HG03469 (cell line): ENCODE measurements at regions not wholly inside any gene's neighbourhood (a gene's known extent, or its start where the extent isn't known, plus 50 kb on each side); places are given as distances from the start of the nearest gene placed in this dataset.
"Not testable (repeated sequence)": the region's sequence is repeated elsewhere in the genome, so short reads cannot be mapped to it uniquely, and the experiment has no call there.

Source experiments
- ATAC-seq: cut with Tn5 transposase; IDR thresholded peaks from one replicate; pipeline ENCODE4 v1.9.1; 2021; ENCODE audit warnings: mild to moderate bottlenecking, moderate library complexity, moderate number of reproducible peaks; ENCODE audit not compliant: unreplicated experiment

- ATAC-seq, result no peak
These were observed 280.8 kb upstream of the GRIA1 start for GRCh38 chr5:153209687-153210086.

- ATAC-seq, result no peak
These were observed 279.4 kb upstream of the GRIA1 start for GRCh38 chr5:153211076-153211475.

- ATAC-seq, result no peak
These were observed 278.0 kb upstream of the GRIA1 start for GRCh38 chr5:153212471-153212870.

GRCh38 chr5:153222936-153223335 is 267.5 kb upstream of the GRIA1 start:
- ATAC-seq, result no peak

- ATAC-seq, result no peak
These were observed 267.1 kb upstream of the GRIA1 start for GRCh38 chr5:153223376-153223775.

- ATAC-seq, result no peak
These were observed 265.8 kb upstream of the GRIA1 start for GRCh38 chr5:153224651-153225050.

- ATAC-seq, result no peak
These were observed 256.5 kb upstream of the GRIA1 start for GRCh38 chr5:153233933-153234332.

- ATAC-seq, result no peak
These were observed 254.2 kb upstream of the GRIA1 start for GRCh38 chr5:153236319-153236718.

GRCh38 chr5:153237671-153238332 is 252.7 kb upstream of the GRIA1 start:
- peak; percentile 55 for ATAC-seq

- no peak for ATAC-seq
These were observed 233.1 kb upstream of the GRIA1 start for GRCh38 chr5:153257381-153257780.

- ATAC-seq, result no peak
These were observed 232.0 kb upstream of the GRIA1 start for GRCh38 chr5:153258469-153258868.

- ATAC-seq, result no peak
These were observed 223.0 kb upstream of the GRIA1 start for GRCh38 chr5:153267506-153267905.

GRCh38 chr5:153275695-153276094 is 214.8 kb upstream of the GRIA1 start:
- ATAC-seq, result no peak

- ATAC-seq, result no peak
These were observed 214.3 kb upstream of the GRIA1 start for GRCh38 chr5:153276151-153276550.

- ATAC-seq, result not testable (repeated sequence)
These were observed 194.1 kb upstream of the GRIA1 start for GRCh38 chr5:153296251-153296844.

- ATAC-seq, result no peak
These were observed 190.6 kb upstream of the GRIA1 start for GRCh38 chr5:153299891-153300290.

GRCh38 chr5:153308282-153308681 is 182.2 kb upstream of the GRIA1 start:
- ATAC-seq, result no peak

GRCh38 chr5:153318556-153318955 is 171.9 kb upstream of the GRIA1 start:
- no peak for ATAC-seq

- ATAC-seq, result no peak
These were observed 169.0 kb upstream of the GRIA1 start for GRCh38 chr5:153321478-153321877.

GRCh38 chr5:153340139-153340538 is 150.3 kb upstream of the GRIA1 start:
- ATAC-seq, result no peak

- ATAC-seq, result no peak
These were observed 149.7 kb upstream of the GRIA1 start for GRCh38 chr5:153340738-153341137.

GRCh38 chr5:153342487-153342886 is 148.0 kb upstream of the GRIA1 start:
- ATAC-seq, result no peak

GRCh38 chr5:153347611-153348010 is 142.9 kb upstream of the GRIA1 start:
- no peak for ATAC-seq
